ENCODE measurements at regions not wholly inside any gene's neighbourhood (a gene's known extent, or its start where the extent isn't known, plus 50 kb on each side); places are given as distances from the start of the nearest gene placed in this dataset.

DNA sequence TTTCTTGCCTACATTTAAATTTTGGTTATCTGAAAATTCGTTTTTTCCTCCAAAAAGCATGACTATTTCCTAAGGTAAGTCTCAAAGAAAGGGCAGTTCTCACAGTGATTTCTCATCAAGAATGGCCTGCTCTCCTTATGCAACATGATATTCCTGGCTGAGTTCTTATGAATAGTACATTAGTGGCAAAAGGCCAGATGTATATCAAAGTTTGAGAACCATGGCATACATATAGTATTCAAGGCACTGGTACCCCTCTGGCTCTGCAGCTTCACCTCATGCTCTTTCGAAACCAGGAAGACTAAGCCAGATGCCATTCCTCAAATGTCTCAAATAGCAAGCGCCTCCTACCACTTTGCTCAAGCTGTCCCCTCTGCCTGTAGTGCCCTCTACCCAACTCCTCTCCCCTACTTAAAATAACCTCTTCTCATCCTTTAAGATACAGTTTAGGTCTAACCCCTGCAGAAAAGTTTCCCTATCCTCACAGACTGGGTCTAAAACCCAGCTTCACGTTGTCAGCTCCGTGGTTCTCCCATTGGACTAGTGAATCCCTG is 280.3 kb downstream of the HACE1 start:
- Histone ChIP-seq H3K4me3 (ENCODE audit: low read length) (no peak overlapping the region), H3K9me3 (ENCODE audit: control insufficient read depth, insufficient read depth, low read length) (no peaks in the 10 kb centered on the region), H3K36me3 (ENCODE audit: control insufficient read depth, insufficient read depth, low read length) (no peaks in the 10 kb centered on the region), H3K27ac (ENCODE audit: low read length) (no peak overlapping the region), H3K27me3 (ENCODE audit: control insufficient read depth, insufficient read depth, low read length) (no peaks in the 10 kb centered on the region), H3K4me1 (ENCODE audit: control insufficient read depth, insufficient read depth, low read length) (no peaks in the 10 kb centered on the region; the same call in 1 of the 2 replicates)
- no CpG with 5 or more reads among the region's 5 CpGs for WGBS (ENCODE audit: insufficient coverage, insufficient read length)
- DNase-seq (ENCODE audit: low read depth, low spot score): no peak

DNA sequence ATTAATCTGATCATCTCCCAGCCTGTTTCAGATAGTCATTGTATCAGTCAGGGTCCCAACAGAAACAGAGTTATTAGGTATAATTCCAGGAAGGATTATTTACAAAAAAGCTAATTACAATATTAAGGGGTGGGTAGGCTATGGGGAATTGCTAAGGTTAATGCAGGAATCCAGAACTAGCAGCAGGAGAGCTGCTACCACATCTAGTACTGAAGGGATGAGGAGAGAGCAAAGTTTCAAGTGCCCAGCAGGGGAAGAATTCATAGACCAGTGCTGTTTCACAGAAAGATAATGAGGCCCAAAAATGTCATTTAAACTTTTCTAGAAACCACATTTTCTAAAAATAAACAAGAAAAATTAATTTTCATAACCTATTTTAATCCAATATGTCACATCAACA is 284.2 kb downstream of the HACE1 start:
- Histone ChIP-seq H3K36me3 (ENCODE audit: control insufficient read depth, insufficient read depth, low read length) (no peaks in the 10 kb centered on the region), H3K27me3 (ENCODE audit: control insufficient read depth, insufficient read depth, low read length) (no peaks in the 10 kb centered on the region), H3K9me3 (ENCODE audit: control insufficient read depth, insufficient read depth, low read length) (no peaks in the 10 kb centered on the region), H3K4me1 (ENCODE audit: control insufficient read depth, insufficient read depth, low read length) (no peaks in the 10 kb centered on the region), H3K27ac (ENCODE audit: low read length) (no peak overlapping the region), H3K4me3 (ENCODE audit: low read length) (no peak overlapping the region)
- DNase-seq (ENCODE audit: low read depth, low spot score): peak; percentile 7

DNA sequence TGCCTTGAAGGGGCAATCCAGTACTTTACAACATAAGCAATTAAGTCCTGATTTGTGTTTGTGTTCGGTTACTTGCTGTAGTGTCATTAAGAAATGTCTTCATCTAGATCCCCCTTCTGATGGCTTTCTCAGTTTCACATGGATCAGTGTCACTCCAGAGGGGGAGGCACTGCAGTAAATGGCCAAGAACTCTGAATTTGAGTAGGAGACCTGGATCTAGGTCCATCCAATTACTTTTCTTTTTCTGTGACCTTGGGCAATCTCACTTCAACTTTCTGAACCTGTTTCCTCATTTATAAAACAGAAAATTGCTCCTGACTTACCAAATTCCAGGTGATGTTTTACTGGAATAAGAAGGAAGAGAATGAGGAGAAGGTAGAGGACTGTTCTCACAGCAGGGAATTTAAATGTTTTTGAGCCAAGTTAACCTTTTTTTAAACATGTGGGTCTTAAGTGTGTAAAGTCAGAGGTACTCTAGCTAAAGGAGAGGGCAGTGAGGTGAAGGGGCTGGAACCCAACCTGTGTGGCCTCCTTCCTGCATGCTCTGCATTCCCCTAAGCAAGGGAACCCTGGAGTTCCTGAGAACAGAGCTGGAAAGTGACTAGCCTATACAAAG is 285.5 kb downstream of the HACE1 start:
- no CpG with 5 or more reads among the region's 1 CpG for WGBS (ENCODE audit: insufficient coverage, insufficient read length)
- Histone ChIP-seq H3K4me3 (ENCODE audit: low read length) (no peak overlapping the region), H3K36me3 (ENCODE audit: control insufficient read depth, insufficient read depth, low read length) (no peaks in the 10 kb centered on the region)

DNA sequence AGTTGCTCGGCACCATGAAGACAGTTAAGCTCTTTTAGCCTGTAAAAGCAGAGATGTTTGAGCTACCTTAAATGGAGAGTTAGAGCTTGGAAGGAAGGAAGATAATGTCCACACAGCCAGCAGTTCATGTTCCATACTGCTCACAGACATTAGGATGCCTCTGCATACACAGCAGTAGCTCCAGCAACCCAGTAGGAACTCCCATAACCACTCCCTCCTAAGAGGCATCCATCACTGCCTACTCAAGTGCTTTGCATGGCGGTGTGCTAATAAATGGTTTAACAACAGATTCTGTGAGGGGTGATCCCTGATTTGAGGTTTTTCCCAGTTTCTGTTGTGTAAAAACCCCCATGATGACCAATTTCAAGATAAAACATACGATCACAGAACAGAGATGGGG is 286.4 kb downstream of the HACE1 start:
- H3K36me3 ChIP-seq (ENCODE audit: control insufficient read depth, insufficient read depth, low read length): no peaks in the 10 kb centered on the region
- no peak for DNase-seq (ENCODE audit: low read depth, low spot score)
- no peak overlapping the region for H3K4me3 ChIP-seq (ENCODE audit: low read length)
- H3K27me3 ChIP-seq (ENCODE audit: control insufficient read depth, insufficient read depth, low read length): no peaks in the 10 kb centered on the region
- no peaks in the 10 kb centered on the region for H3K4me1 ChIP-seq (ENCODE audit: control insufficient read depth, insufficient read depth, low read length)
- H3K9me3 ChIP-seq (ENCODE audit: control insufficient read depth, insufficient read depth, low read length): no peaks in the 10 kb centered on the region
- H3K27ac ChIP-seq (ENCODE audit: low read length): no peak overlapping the region
- WGBS (ENCODE audit: insufficient coverage, insufficient read length): no CpG with 5 or more reads among the region's 3 CpGs

More for the DNA sequence above, 285.5 kb downstream of the HACE1 start:
- H3K27ac ChIP-seq (ENCODE audit: low read length): no peak overlapping the region
- H3K4me1 ChIP-seq (ENCODE audit: control insufficient read depth, insufficient read depth, low read length): no peaks in the 10 kb centered on the region
- no peaks in the 10 kb centered on the region for H3K9me3 ChIP-seq (ENCODE audit: control insufficient read depth, insufficient read depth, low read length)
- DNase-seq (ENCODE audit: low read depth, low spot score): no peak
- H3K27me3 ChIP-seq (ENCODE audit: control insufficient read depth, insufficient read depth, low read length): no peaks in the 10 kb centered on the region

DNA sequence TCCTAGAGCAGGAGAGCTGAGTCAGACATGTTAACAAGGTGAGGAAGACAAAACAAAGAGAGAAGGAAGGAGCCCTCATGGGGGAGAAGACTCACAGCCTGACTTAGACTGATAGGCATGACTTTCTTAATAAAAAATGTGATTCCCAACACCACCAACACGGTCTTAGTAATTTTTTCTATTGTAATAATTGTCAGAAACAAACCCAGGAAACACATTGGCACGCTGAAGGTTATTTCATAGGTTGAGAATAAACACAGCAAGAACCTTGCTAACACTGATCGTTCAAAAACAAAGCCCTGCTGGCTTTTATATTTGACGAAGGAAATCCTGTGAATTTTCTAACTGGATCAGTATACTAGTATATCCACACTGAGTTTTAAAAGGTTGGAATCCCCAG is 286.8 kb downstream of the HACE1 start:
- no peak overlapping the region for H3K27ac ChIP-seq (ENCODE audit: low read length)
- H3K36me3 ChIP-seq (ENCODE audit: control insufficient read depth, insufficient read depth, low read length): no peaks in the 10 kb centered on the region
- no peak overlapping the region for H3K4me3 ChIP-seq (ENCODE audit: low read length)
- H3K4me1 ChIP-seq (ENCODE audit: control insufficient read depth, insufficient read depth, low read length): no peaks in the 10 kb centered on the region
- no peak for DNase-seq (ENCODE audit: low read depth, low spot score)
- WGBS (ENCODE audit: insufficient coverage, insufficient read length): no CpG with 5 or more reads among the region's 4 CpGs
- no peaks in the 10 kb centered on the region for H3K27me3 ChIP-seq (ENCODE audit: control insufficient read depth, insufficient read depth, low read length)
- no peaks in the 10 kb centered on the region for H3K9me3 ChIP-seq (ENCODE audit: control insufficient read depth, insufficient read depth, low read length)

DNA sequence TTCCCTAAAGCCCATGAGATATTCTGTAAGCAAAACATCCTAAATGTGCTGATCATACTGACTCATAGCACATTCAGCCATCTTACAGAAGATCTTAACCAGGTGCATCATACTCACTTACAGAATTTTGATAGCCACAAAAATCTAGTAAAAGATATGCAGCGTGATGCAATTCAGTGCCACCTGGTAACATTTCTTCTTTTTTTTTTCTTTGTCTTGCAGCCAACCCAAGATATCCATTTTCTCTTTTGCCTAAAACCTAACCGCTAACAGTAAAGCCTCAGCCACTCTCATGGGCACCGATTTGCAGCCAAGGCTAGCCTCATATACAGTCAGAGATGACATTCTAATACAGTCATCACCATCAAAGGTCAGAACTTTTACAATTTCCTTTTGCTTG is 293.3 kb downstream of the HACE1 start:
- Histone ChIP-seq H3K27me3 (ENCODE audit: control insufficient read depth, insufficient read depth, low read length) (no peaks in the 10 kb centered on the region), H3K27ac (ENCODE audit: low read length) (no peak overlapping the region), H3K9me3 (ENCODE audit: control insufficient read depth, insufficient read depth, low read length) (no peaks in the 10 kb centered on the region), H3K4me1 (ENCODE audit: control insufficient read depth, insufficient read depth, low read length) (no peaks in the 10 kb centered on the region), H3K4me3 (ENCODE audit: low read length) (no peak overlapping the region), H3K36me3 (ENCODE audit: control insufficient read depth, insufficient read depth, low read length) (no peaks in the 10 kb centered on the region)
- no peak for DNase-seq (ENCODE audit: low read depth, low spot score)
- no CpG with 5 or more reads among the region's 3 CpGs for WGBS (ENCODE audit: insufficient coverage, insufficient read length)

DNA sequence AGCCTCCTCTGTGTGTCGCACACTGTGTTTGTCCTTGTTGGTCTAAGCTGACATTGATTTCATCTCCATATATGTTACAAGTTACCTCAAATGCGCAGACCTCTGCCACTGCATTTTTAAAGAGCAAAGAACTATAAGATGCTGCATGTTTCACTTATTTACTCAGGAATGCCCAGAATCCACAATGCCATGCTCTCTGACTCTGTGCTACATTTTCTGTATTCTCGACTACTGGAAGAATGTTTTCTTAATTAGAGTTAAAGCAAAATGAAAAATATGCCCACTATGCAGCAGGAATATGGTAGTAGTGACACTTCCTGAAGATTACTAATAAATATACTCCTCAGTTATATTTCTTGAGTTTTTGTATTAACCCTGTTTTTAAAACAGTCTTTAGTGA is 296.4 kb downstream of the HACE1 start:
- no peak overlapping the region for H3K4me3 ChIP-seq (ENCODE audit: low read length)
- DNase-seq (ENCODE audit: low read depth, low spot score): no peak
- H3K9me3 ChIP-seq (ENCODE audit: control insufficient read depth, insufficient read depth, low read length): no peaks in the 10 kb centered on the region
- H3K27ac ChIP-seq (ENCODE audit: low read length): no peak overlapping the region
- no CpG with 5 or more reads among the region's 3 CpGs for WGBS (ENCODE audit: insufficient coverage, insufficient read length)
- no peaks in the 10 kb centered on the region for H3K4me1 ChIP-seq (ENCODE audit: control insufficient read depth, insufficient read depth, low read length)
- no peaks in the 10 kb centered on the region for H3K36me3 ChIP-seq (ENCODE audit: control insufficient read depth, insufficient read depth, low read length)
- H3K27me3 ChIP-seq (ENCODE audit: control insufficient read depth, insufficient read depth, low read length): no peaks in the 10 kb centered on the region

DNA sequence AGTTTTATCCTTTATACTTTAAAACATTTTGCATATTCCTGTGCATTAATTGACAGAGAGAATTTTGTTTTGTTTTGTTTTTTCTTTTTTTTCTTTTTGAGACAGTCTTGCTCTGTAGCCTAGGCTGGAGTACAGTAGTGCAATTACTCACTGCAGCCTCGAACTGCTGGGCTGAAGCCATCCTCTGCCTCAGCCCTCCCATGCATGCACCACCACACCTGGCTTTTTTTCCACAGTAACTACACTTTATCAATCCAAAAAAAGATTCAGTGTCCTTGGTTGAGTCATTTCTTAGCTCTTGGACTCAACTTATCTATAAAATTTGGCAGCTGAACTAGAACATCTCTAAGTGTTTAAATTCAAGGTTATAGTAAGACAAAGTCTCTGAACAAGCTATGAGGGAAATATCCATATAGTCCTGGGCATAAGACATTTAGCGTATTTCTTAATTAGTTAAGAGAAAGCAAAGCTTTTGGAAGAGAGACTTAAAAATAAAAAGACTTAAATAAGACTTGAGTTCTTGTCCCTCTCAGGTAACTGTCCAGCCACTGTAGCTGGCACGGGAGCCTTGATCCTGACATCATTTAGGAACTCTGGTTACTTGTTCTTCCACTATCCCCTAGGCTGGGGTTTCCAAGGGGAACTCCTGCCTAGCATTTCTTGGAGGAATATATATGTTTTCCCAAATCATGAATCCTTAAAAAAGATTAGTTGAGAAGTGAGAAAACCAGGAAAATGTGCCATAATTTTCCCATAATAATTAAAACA is 300.1 kb downstream of the HACE1 start:
- Histone ChIP-seq H3K4me3 (ENCODE audit: low read length) (no peak overlapping the region), H3K9me3 (ENCODE audit: control insufficient read depth, insufficient read depth, low read length) (no peaks in the 10 kb centered on the region), H3K4me1 (ENCODE audit: control insufficient read depth, insufficient read depth, low read length) (no peaks in the 10 kb centered on the region), H3K36me3 (ENCODE audit: control insufficient read depth, insufficient read depth, low read length) (no peaks in the 10 kb centered on the region), H3K27ac (ENCODE audit: low read length) (no peak overlapping the region), H3K27me3 (ENCODE audit: control insufficient read depth, insufficient read depth, low read length) (no peaks in the 10 kb centered on the region)
- DNase-seq (ENCODE audit: low read depth, low spot score): no peak
- no CpG with 5 or more reads among the region's 3 CpGs for WGBS (ENCODE audit: insufficient coverage, insufficient read length)

DNA sequence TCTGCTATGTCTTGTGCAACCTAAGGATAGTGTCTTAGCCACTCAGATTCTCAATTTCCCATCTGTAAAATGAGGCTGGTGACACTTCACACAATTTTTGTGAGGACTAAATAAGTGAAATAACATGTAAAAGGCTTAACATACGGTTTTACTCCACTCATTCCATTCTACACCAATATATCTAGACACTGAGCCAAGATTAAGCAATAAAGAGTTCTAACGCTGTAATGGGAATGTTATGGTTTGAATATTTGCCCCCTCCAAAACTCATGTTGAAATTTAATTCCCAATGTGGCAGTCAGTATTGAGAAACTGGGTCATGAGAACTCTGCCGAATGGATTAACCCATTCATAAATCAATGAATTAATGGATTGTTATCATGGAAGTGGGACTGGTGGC is 301.0 kb downstream of the HACE1 start:
- Histone ChIP-seq H3K4me3 (ENCODE audit: low read length) (no peak overlapping the region), H3K27ac (ENCODE audit: low read length) (no peak overlapping the region), H3K4me1 (ENCODE audit: control insufficient read depth, insufficient read depth, low read length) (no peaks in the 10 kb centered on the region), H3K36me3 (ENCODE audit: control insufficient read depth, insufficient read depth, low read length) (no peaks in the 10 kb centered on the region), H3K9me3 (ENCODE audit: control insufficient read depth, insufficient read depth, low read length) (no peaks in the 10 kb centered on the region), H3K27me3 (ENCODE audit: control insufficient read depth, insufficient read depth, low read length) (no peaks in the 10 kb centered on the region)
- WGBS (ENCODE audit: insufficient coverage, insufficient read length): no CpG with 5 or more reads among the region's 3 CpGs
- DNase-seq (ENCODE audit: low read depth, low spot score): no peak

DNA sequence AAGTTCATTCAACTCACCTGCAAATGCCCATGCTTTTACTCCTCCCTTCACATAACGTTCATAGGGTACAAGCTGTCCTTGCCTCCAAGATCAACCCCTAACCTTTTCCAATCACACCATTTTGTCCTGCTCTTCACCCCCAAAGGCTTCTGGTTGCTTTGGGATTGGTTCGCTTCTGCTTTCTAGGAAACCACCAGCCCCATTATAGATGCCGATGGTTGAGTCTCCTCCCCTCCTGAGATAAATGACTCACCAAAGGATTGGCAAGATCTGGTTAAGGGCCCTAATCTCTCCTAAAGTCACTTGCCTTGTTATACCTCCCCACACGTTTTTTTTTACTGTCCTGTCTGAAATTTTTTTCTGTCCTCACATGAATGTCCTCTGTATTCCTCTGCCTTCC is 311.4 kb downstream of the HACE1 start:
- Histone ChIP-seq H3K4me3 (ENCODE audit: low read length) (no peak overlapping the region), H3K27ac (ENCODE audit: low read length) (no peak overlapping the region), H3K4me1 (ENCODE audit: control insufficient read depth, insufficient read depth, low read length) (no peaks in the 10 kb centered on the region), H3K27me3 (ENCODE audit: control insufficient read depth, insufficient read depth, low read length) (no peaks in the 10 kb centered on the region), H3K9me3 (ENCODE audit: control insufficient read depth, insufficient read depth, low read length) (no peaks in the 10 kb centered on the region), H3K36me3 (ENCODE audit: control insufficient read depth, insufficient read depth, low read length) (no peaks in the 10 kb centered on the region)
- DNase-seq (ENCODE audit: low read depth, low spot score): no peak
- WGBS (ENCODE audit: insufficient coverage, insufficient read length): no CpG with 5 or more reads among the region's 4 CpGs

DNA sequence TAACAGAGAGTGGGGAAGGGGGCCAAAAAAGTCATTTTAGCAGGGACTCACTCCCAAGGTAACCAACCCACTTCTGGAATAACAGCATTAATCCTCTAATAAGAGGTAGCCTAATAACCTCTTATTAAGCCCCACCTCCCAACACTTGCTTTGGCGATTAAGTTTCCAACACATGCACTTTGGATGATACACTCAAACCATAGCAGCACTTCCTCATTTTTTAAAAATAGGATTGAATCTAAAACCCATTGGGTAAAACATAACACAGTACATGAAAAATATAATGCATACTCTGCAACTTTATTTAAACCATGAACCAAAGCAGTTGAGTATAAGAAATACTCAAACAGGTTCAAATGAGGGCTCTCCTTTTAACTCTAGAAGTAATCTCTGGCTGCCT is 318.3 kb downstream of the HACE1 start:
- no peaks in the 10 kb centered on the region for H3K27me3 ChIP-seq (ENCODE audit: control insufficient read depth, insufficient read depth, low read length)
- H3K9me3 ChIP-seq (ENCODE audit: control insufficient read depth, insufficient read depth, low read length): no peaks in the 10 kb centered on the region
- DNase-seq (ENCODE audit: low read depth, low spot score): no peak
- WGBS (ENCODE audit: insufficient coverage, insufficient read length): no CpG with 5 or more reads among the region's 1 CpG
- no peak overlapping the region for H3K27ac ChIP-seq (ENCODE audit: low read length)
- H3K36me3 ChIP-seq (ENCODE audit: control insufficient read depth, insufficient read depth, low read length): no peaks in the 10 kb centered on the region
- no peak overlapping the region for H3K4me3 ChIP-seq (ENCODE audit: low read length)
- H3K4me1 ChIP-seq (ENCODE audit: control insufficient read depth, insufficient read depth, low read length): no peaks in the 10 kb centered on the region

Data from iPS DF 6.9 (cell line).